HG03280 (cell line): ENCODE measurements at regions not wholly inside any gene's neighbourhood (a gene's known extent, or its start where the extent isn't known, plus 50 kb on each side); places are given as distances from the start of the nearest gene placed in this dataset.

Experiments
- ATAC-seq: cut with Tn5 transposase; IDR thresholded peaks from one replicate; pipeline ENCODE4 v1.9.1; 2021; ENCODE audit warnings: mild to moderate bottlenecking, moderate library complexity; ENCODE audit not compliant: unreplicated experiment

DNA sequence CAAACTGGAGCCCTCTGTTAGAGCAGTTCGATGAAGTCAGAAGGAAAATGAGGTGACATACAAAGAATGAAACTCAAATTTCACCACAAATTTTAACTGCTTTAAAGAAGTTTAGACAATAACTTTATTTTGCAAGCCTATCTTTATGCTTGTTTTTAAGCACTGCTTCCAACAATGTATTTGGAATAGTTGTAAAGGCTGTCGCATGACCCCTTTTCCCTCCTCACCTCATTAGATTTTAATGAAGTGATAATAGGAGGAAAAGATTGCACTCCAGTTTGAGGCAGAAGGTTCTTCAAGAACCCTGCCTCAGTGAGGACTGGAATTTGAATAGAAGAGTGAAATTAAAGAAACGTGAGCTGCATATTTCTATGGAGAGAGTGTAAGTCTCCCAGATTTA, 386.1 kb upstream of the NR3C2 start:
- ATAC-seq: no peak

DNA sequence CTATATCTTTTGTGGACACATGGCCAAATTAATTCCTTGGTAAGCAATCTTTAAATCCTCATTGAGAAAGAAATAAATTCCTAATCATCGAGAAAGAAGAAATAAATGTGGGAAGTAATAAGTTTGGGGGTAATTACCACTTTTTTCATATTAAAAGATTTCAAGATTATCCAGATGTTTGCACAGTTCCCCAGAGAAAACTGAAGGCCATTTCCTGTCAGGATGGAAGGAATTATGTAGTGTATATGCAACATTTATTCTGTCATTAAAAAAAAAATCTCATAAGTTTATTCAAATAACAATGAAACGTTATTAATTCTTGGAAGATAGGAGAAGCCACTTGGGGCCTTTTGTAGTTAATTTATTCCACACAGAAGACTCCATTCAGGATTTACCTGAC, 385.6 kb upstream of the NR3C2 start:
- ATAC-seq: no peak

DNA sequence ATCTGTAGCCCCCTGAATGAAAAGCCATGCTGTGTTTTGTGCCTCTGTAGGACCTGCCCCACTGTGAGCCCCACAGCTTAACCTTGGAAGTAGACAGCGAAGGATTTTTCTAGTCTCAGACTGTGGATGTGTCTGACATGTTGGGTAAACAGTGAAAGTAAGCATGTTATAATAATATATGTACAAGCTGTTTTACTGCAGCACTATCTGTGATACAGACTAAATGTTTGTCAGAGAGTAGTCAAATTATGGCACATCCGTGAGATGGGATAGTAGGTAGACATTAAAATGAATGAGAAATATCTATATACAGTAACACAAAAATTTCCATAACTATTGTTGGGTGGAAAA, 381.2 kb upstream of the NR3C2 start:
- no peak for ATAC-seq

DNA sequence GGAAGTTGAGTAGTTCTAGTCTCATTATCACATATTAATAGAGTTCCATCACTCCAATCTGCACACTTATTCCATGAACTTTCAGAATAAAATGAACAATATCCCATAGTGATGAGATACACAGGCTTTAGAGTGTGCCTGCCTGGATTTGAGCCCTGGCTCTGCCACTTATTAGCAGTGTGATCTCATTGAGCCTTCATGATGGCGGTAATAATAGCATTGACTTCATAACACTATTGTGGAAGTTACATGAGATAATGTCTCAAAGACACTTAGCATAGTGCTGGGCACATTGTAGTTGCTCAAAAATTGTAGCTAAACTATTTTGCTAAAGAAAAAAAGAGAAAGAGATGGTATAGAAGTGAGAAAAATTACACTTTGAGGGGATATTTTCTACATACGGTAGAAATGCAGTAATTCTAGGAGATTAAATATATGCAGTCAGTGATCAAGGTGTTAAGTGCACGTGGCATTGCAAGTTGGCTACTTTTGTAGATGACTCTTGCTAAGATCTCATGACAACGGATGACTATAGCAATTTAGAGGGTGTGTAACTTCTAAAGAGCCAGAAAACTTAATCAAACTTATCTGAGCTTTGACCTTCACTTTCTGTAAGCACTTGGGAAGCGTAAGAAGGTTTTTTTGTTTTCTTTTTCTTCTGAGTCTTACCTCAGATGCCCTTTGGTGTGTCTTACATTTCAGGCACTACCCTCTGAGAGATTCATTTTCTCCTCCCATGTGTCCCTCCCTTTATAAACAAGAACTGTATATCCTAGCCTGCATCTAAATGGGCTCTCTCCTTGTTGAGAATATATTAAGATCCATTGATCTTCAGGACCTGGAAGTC, 380.6 kb upstream of the NR3C2 start:
- ATAC-seq: no peak

DNA sequence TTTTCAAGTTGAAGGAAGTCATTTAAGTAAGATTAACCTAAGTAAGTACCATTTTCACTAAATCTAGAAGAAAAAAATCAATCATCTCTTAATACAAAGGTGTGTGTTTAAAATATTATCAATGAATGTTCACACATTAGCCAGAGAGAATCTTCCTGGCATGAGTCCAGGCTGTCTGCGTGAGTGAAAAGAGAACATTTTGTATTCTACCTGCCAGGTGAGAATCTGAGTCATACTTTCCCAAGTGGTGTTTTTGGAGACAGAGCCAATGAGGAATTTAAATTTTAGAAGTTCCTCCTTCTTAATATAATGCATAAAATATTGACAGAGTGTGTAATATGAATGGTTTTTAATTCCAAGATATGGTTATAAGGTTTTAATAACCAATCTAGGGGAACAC, 371.8 kb upstream of the NR3C2 start:
- ATAC-seq: no peak

DNA sequence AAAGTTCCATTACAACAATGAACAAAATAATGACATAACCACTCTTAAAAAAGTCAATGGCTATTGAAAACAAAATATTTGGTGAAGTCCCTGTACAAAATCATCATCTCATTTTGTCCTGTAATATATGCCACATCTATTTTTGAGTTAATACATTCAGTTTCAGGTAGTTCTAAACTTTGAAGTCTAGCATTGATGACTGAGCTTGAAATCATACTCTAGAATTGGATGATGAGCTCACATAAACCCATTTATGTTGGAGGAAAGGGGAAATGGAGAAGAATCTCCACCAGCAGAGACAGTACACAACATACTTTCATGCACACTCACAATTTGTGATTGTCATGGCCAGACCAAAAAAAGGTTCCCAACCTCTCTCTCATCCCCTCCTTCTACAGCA, 371.1 kb upstream of the NR3C2 start:
- ATAC-seq: no peak

DNA sequence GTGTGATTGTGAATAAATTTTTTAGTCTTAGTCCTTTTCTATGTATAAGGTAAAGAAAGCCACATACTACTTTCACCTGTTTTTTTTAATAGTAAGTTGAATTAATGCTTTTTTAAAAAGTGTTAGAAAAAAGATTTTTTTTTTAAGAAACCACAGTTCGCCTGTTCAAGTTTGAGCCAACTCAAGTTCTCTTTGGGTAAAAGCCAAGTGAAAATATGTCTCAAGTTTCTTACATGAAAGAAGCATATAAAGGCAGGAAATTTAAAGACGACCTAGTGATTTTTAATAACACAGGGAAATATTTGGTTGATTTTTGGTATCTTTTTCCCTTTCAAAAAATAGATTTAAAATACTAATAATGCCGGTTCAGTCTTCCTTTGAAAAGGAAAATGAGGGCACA, 369.9 kb upstream of the NR3C2 start:
- ATAC-seq: no peak

DNA sequence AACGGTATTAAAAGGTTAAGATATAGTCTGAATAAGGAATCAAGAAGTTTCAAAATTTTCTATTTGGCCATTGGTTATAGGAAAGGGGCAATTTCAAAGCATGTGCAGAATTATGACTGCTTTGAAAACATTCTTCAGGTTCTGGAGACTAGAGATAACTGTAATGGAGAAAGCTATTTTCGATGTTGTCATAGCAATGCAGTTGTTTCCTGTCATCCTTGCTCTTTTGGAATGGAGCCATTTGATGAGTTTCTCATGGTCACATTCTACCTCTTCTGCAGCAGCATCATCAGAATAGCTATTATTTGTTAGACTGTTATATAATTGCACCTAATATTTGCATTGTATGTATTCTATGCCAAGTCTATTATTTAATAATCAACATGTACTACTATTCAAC, 368.2 kb upstream of the NR3C2 start:
- ATAC-seq: no peak

DNA sequence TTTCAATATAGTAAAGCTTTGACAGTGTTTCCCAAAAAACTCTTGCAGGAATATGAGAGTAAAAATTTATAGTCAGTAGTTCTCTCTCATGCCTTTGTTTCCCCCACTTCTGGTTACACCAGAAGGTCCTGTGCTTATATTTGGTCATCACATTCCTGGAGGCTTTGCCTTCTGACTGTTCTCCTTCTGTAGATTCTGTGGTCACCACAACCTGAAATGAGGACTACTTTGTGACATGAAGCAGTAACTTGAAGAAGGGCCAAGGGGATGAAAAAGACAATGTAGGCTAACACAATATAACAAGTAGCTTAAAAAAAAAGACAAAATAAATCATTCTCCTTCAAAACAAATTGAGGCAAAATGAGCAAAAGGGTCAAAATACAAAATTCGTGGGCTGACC, 366.2 kb upstream of the NR3C2 start:
- no peak for ATAC-seq

DNA sequence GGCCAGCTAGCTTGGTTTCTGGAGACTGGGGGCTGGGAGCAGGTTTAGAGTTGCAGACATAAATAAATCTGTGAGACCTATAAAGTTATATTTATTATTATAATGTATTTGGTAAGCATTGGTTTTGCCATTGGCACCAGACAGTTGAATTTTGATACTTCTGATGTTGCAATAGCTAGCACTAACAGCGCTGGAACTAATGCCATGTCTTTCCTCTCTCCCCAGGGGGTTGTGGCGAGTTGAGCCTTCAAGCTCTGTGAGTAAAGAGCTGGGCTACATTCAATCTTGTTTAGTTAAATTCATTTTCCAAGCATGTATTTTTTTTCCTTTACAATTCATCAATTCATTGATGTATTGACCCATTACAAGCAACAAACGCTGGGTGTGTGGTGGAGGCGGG, 358.7 kb upstream of the NR3C2 start:
- ATAC-seq: no peak

DNA sequence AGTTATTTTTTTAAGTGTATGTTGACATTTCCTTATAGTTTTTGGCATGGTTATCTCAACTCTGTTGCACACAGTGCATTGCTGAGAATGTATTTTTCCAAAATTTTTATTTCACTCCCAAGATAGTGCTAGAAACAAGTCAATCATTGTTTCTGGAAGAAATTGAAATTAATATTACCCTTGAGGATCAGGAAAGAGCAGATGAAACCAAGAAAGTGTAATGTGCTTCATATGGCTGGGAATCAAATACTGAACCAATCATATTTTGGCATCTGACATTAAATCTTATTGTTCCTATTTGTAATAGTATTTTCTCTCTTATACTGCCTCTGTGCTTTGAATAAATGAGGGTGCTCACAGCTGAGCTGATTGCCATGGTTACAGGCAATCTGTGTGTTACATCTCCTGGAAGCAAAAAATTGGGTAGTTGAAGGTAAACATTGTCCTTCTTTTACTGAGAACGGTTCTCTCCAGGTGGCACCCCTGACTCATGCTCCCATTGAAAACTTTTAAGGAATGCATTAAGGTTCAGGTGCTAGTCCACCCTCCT, 358.2 kb upstream of the NR3C2 start:
- ATAC-seq: no peak

DNA sequence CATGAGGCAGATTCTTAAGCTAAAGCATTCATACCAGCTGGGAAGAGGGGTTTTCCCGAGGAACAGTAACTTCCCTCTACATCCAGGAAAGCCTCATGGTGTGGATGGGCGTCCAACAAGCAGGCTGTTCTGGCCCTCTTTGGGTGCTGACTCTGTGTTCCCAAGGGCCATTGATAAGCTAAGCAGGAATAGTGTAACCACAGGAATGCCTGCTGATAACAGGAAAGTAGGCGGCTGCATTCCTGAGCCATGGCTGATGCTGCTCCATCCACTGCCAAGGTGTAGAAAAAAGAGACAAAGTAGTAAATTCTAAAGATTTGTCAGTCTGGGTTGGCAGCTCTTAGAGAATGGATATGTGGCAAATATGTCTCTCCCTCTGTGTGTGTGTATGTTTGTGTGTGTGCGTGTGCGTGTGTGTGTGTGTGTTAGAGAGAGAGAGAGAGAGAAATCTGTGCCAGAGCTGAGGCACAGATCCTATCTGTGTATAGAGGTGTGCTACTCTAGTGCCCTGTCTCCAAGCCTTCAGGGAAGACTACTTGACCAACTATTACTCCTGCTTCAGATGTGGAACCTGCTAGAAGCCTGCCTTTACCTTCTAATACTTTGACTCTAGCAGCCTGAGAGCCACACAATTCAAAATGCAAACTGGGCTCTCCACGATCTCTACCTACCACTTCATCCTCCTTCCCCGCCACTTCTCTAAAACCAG, 353.1 kb upstream of the NR3C2 start:
- no peak for ATAC-seq

DNA sequence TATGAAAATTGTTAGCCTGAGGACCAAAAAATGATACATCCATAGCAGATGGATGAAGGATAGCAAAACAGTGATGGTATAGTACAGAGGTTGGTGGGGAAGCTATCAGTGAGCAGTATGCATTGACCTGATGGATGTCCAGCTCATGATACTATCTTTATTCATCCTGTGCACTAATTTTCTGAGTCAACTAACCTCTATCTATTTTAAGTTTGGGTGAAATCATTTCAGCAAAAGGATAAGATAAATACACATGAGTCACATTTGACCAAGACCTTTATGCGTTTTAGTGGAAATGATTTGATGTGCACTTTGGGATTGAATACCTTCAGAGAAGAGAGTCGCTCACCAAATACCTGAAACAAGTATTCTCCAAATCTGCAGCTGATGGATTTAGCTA, 351.0 kb upstream of the NR3C2 start:
- ATAC-seq: no peak

DNA sequence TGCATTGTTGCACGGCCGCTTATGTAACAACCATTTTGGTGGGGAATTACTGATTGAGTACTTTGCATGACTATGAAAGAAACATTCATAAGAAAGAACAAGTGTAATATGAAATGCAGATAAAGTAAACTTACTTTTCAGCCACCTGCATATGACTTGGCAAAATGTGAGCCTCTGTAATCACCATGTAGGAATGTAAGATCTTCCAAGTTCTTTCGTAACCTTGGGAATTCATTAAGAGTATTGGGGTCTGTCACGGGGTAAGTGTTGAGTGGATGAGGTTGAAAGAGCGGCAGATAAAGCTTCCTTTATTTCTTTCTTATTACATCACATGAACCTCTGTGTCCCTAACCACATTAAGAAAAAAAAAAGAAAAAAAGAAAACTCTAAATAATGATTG, 348.5 kb upstream of the NR3C2 start:
- no peak for ATAC-seq

DNA sequence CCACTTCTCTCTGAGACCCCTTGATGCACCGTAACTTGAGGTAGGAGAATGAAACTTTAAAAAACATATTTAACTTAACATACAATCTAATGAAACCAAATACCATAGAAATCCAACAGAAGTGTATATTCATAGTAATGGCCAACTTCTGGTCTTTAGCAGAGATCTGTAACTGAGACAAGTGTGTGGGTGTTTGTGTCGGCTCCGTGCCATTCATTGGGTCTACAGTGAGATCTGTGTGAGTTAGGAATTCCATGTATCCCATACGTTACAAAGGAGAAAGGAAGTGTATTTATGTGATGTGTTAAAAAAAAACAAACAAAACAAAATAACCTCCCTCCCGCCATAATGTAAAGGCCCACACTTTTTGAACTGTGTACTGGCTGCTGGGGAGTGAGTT, 348.0 kb upstream of the NR3C2 start:
- ATAC-seq: no peak

DNA sequence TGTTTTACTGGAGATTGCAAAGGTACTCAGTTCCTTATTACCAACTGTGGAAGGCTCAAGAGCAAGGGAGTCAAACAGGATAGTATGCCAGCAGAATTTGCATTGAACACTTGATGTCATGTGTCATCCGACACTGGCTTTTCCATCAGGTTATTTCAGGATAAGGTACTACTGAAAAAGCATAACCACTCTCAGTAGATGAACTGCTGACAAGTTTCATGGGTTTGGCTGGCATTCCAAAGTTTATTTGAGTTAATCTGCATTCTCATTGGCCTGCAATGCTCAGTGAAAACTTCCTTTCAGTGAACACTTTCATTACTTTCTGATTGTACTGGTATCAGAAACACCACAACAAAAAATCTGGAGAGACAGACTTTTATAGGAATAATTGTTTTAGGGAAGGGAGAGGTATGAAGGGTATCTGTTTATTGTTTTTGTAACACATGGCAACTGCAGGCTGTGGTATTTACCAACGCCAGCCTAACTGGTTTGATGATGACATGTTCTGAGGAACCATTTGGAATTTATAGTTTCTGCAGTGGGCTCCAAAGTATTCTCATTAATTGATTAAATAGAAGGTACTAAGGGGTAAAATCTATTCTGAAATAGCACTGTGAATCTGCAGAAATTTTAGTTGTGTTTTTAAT, 345.7 kb upstream of the NR3C2 start:
- no peak for ATAC-seq

DNA sequence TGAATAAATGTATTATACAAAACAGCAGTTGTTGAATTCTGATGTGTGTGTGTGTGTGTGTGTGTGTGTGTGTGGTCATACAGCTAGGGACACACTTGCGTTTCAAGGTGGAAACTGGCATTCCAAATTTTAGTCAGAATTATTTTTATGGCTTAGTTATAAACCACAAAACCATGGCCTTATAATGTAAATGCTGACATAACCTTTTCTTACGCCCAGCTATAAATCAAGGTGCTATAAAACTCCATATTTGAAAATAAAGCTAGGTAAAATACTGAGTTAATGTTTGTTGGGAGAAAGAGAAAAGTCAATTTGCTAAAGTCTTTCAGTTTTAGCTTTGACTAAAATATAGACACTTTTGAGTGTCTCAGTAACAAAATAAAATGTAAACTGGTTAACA, 345.1 kb upstream of the NR3C2 start:
- ATAC-seq: no peak

DNA sequence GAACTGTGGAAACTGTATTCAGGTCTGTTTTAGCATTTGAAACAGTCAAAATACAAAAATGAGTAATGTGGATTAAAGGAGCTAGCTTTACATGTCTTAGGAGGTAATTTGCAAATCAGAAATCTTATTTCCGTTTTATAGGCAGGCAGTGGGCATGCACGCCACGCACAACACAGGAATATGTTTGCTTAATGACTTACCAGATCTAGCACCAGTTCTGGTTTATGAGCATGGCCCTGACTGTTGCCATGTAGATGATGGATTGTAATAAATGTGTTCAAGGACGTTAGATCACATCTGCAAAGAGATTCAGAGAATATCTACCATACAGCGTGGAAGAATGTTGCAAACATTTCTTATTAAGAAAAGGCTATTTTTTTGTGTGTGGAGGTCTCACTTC, 344.5 kb upstream of the NR3C2 start:
- ATAC-seq: no peak

DNA sequence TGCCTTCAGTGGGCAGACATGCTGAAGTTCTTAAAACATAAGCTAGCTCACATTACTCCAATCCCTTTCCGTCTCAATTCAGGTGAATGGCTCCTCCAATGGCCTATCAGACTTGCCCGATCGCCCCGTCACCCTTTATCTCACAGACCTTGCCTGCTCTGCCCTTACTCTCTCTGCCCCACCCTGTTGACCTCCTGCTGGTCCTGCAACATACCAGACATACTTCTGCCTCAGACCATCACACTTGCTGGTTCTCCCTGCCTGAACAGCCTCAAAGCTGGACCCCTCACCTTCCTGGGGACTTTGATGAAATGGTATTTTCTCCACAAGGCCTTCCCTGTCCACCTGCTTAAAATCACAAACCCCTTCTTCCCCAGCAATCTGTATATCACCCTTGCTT, 340.1 kb upstream of the NR3C2 start:
- ATAC-seq: no peak

DNA sequence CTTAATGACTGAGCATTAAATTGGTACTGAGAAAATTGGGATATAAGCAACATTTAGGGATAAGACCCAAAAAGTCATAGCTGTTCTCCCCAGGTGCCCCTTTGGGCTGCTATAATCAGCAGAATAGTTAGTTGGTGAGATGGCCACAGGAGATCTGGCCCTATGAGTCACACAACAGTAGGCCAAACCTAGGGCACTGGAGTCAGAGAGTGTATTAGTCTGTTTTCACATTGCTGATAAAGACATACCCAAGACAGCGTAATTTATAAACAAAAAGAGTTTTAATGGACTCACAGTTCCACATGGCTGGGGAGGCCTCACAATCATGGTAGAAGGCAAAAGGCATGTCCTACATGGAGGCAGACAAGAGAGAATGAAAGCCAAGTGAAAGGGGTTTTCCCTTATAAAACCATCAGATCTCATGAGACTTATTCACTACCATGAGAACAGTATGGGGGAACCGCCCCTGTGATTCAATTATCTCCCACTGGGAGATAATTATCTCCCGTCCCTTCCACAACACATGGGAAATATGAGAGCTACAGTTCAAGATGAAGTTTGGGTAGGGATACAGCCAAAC, 338.3 kb upstream of the NR3C2 start:
- no peak for ATAC-seq

DNA sequence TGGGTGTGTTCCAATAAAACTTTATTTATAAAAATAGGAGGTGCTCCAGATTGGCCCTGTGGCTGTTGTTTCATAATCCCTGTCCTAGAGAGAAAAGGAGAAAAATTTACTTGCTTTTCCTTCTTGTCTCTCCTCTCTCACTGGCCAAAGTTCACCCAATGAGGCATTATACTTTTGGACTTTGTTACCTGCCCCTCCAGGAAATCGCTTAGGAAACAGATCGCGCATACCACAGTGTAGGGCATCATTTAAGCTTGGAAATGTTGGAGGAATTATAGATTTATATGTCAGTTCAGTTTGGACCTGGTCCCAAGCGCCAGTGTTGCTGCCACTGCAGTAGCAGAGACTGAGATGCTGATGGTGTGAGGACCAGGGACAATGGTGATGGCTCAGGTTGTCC, 337.6 kb upstream of the NR3C2 start:
- ATAC-seq: no peak
